GM12872 (cell line): ENCODE measurements at regions not wholly inside any gene's neighbourhood (a gene's known extent, or its start where the extent isn't known, plus 50 kb on each side); places are given as distances from the start of the nearest gene placed in this dataset.

Experiments
- CTCF ChIP-seq: IDR thresholded peaks from 3 replicates; pipeline ENCODE4 v1.5.1; 2011; ENCODE audit warnings: low read depth, mild to moderate bottlenecking, low read length, moderate library complexity; ENCODE audit not compliant: insufficient read depth

GRCh38 chr6:116982401-116982800, 105.4 kb downstream of the RFX6 start:
- TF ChIP-seq CTCF, result no peak

DNA sequence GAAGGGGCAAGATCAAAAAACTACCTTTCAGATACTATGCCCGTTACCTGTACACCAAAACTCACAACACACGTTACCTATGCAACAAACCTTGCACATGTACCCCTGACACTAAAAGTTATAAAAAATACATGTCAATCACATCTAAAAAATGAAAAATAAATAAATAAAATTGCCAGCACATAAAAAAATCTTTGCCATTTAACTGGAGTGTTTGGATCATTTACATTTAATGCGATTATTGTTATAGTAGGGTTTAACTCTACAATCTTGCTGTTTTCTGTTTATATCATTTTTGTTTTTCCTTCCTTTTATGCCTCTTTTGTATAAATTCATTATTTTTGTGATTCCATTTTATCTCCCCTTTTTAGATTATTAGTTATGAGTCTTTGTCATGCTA, 106.3 kb downstream of the RFX6 start:
- no peak for TF ChIP-seq CTCF

GRCh38 chr6:116986819-116987218, 109.8 kb downstream of the RFX6 start:
- no peak for TF ChIP-seq CTCF

DNA sequence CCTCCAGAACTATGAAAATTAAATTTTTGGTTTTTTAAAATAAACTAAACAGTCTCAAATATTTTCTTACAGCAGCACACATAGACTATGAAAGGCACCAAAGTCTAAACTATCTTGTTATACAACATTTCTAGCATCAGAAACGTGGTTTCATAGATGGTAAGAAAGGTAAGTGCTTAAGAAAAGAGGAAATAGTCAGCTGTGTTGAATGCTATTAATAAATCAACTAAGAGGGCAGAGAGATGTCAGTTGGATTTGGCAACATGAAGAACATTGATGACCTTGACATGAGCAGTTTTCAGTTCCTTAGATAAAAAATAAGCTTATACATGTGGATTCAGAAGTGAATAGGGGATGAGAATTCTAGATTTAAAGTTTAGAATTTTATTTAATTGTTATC, 113.6 kb downstream of the RFX6 start:
- TF ChIP-seq CTCF, result no peak

DNA sequence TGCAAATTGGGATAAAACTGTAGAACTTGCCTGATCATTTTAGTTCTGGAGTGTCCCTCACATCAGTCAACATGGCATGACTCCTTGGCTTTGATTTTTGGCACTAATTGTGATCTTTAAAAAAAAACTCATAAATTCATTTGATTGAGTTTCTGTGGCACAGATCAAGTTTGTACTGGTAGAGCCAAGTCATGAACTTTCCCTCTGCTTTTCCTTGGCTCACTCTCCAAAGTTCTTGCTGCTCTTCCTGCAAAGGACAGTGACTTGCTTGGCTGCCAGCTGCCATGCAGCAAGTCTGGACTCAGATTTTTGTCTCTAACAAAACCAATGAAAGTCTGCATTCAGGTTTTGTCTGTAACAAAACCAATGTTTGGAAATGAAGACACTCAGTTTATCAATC, 115.5 kb downstream of the RFX6 start:
- no peak for TF ChIP-seq CTCF

DNA sequence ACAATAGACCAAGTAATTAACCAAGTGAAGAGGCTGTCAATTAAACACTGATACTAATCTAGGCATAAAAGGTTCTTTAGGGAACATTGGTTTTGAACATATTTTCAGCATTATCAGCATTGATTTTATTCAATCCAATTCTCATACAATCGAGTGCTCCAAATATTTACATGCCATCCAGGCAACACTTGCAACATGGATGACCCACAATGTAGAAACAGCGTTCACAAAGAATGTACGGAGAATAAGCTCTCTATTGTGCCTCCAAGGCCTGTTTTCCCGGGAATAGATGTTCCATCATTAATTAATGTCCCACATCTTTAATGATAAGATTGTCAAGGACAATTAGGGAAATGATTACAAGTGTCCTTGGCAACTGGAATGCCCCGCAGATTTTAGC, 117.4 kb downstream of the RFX6 start:
- TF ChIP-seq CTCF, result no peak

GRCh38 chr6:116996842-116997241, 119.8 kb downstream of the RFX6 start:
- no peak for TF ChIP-seq CTCF

- no peak for TF ChIP-seq CTCF
Measured at GRCh38 chr6:116997496-116997895, 120.5 kb downstream of the RFX6 start.
